B cell (primary cell): ENCODE measurements at regions not wholly inside any gene's neighbourhood (a gene's known extent, or its start where the extent isn't known, plus 50 kb on each side); places are given as distances from the start of the nearest gene placed in this dataset.

Experiments
- ATAC-seq: fragments of 200-7000 bp; cut with Tn5 transposase; one replicate; pipeline ENCODE4 v1.10.0; 2021; ENCODE audit warnings: low read depth, mild to moderate bottlenecking, moderate number of reproducible peaks, moderate library complexity
- CTCF ChIA-PET: fragments of 350-600 bp; sonication (Branson Sonifier 250); formaldehyde crosslinking; loops from one replicate; lab custom pipeline; 2021; ENCODE audit warnings: antibody characterized with exemption, inconsistent platforms; lab: Charles Lee
- POLR2A ChIA-PET: fragments of 350-600 bp; sonication (Branson Sonifier 250); formaldehyde crosslinking; loops from one replicate; lab custom pipeline; 2021; ENCODE audit warnings: antibody characterized with exemption; lab: Charles Lee
- DNase-seq: peaks from one replicate; pipeline ENCODE4 v3.0.0; 2013
- H2AFZ ChIP-seq: 2 replicates; pipeline ENCODE4 v1.6.1; 2012; ENCODE audit warnings: mild to moderate bottlenecking, low read depth, low read length; ENCODE audit not compliant: insufficient read depth, poor library complexity, severe bottlenecking
- H3K27ac ChIP-seq, 2 donors: 1 replicate in 1 of 2; 2 replicates in 1 of 2; pipeline ENCODE4 v1.5.1; 2012 to 2013; ENCODE audit warnings: low read length in 2 of 2, mild to moderate bottlenecking in 2 of 2, moderate library complexity in 1 of 2
- H3K27me3 ChIP-seq, 4 experiments: fragments of 200-600 bp in 1 of 4; sonication (generic) in 1 of 4; replicated peaks in 1 of 4; 1 replicate in 2 of 4; 2 replicates in 2 of 4; pipeline versions ENCODE4 v1.6.1 to v1.7.0; 2013 to 2016; ENCODE audit warnings: low read length in 3 of 4, mild to moderate bottlenecking in 2 of 4, mixed read lengths in 1 of 4, moderate library complexity in 1 of 4; ENCODE audit not compliant: insufficient read depth in 4 of 4, control insufficient read depth in 3 of 4; ENCODE audit errors: control extremely low read depth in 1 of 4
- H3K36me3 ChIP-seq, 2 experiments: replicated peaks in 1 of 2; 1 replicate in 1 of 2; 2 replicates in 1 of 2; pipeline versions ENCODE4 v1.6.1 to v1.7.1; 2013; ENCODE audit warnings: low read length in 1 of 2; ENCODE audit not compliant: insufficient read depth in 2 of 2, control insufficient read depth in 1 of 2; ENCODE audit errors: control extremely low read depth in 1 of 2, extremely low read depth in 1 of 2
- H3K4me1 ChIP-seq, 2 donors: fragments of 200-600 bp in 1 of 2; sonication (generic) in 1 of 2; 1 replicate in 1 of 2; 2 replicates in 1 of 2; pipeline versions ENCODE4 v1.5.1 to v1.6.1; 2013 to 2017; ENCODE audit warnings: low read length in 2 of 2; ENCODE audit not compliant: control insufficient read depth in 2 of 2, insufficient read depth in 2 of 2
- H3K4me2 ChIP-seq: replicated peaks from 2 replicates; pipeline ENCODE3; 2012; ENCODE audit warnings: mild to moderate bottlenecking, low read depth, low read length; ENCODE audit not compliant: poor library complexity, severe bottlenecking
- H3K4me3 ChIP-seq, 5 experiments: fragments of 200-600 bp in 1 of 5; sonication (generic) in 1 of 5; 1 replicate in 3 of 5; 2 replicates in 2 of 5; pipeline versions ENCODE4 v1.5.1 to v1.7.0; 2011 to 2016; ENCODE audit warnings: low read length in 4 of 5, mild to moderate bottlenecking in 4 of 5, low read depth in 2 of 5, control low read depth in 1 of 5, moderate library complexity in 1 of 5; ENCODE audit not compliant: insufficient read depth in 1 of 5; ENCODE audit errors: control extremely low read depth in 1 of 5, extremely low read depth in 1 of 5
- H3K79me2 ChIP-seq: fragments of 200-600 bp; sonication (generic); one replicate; pipeline ENCODE4 v1.6.0; 2016; ENCODE audit warnings: low read length; ENCODE audit not compliant: control insufficient read depth, insufficient read depth
- H3K9ac ChIP-seq: fragments of 200-600 bp; sonication (generic); 2 replicates; pipeline ENCODE4 v1.6.1; 2017; ENCODE audit warnings: mild to moderate bottlenecking, low read length, moderate library complexity
- H3K9me3 ChIP-seq, 3 donors: one replicate each; pipeline versions ENCODE4 v1.6.1 to v1.7.1; 2013; ENCODE audit warnings: low read length in 2 of 3; ENCODE audit not compliant: control insufficient read depth in 2 of 3, insufficient read depth in 1 of 3; ENCODE audit errors: control extremely low read depth in 1 of 3
- H4K20me1 ChIP-seq: 2 replicates; pipeline ENCODE4 v1.6.0; 2012; ENCODE audit warnings: mild to moderate bottlenecking, low read length; ENCODE audit not compliant: insufficient read depth, control insufficient read depth, poor library complexity, severe bottlenecking
- H3K27ac Mint-ChIP-seq: one replicate; pipeline ENCODE4 v1.8.0; 2021; ENCODE audit warnings: mixed read lengths
- H3K27me3 Mint-ChIP-seq: one replicate; pipeline ENCODE4 v1.8.0; 2021; ENCODE audit warnings: mixed read lengths
- H3K4me1 Mint-ChIP-seq: one replicate; pipeline ENCODE4 v1.8.0; 2021; ENCODE audit warnings: mixed read lengths
- H3K4me3 Mint-ChIP-seq: one replicate; pipeline ENCODE4 v1.8.0; 2021; ENCODE audit warnings: mixed read lengths
- H3K9me3 Mint-ChIP-seq: one replicate; pipeline ENCODE4 v1.8.0; 2022; ENCODE audit warnings: mixed read lengths; ENCODE audit not compliant: insufficient read depth
- CTCF ChIP-seq: fragments of 200-600 bp; IDR thresholded peaks from one replicate; pipeline ENCODE4 v1.8.0; 2022; ENCODE audit warnings: antibody characterized with exemption, mild to moderate bottlenecking
- EZH2 ChIP-seq: IDR thresholded peaks from 2 replicates; pipeline ENCODE4 v1.6.1; 2012; ENCODE audit warnings: borderline replicate concordance, low read depth, mild to moderate bottlenecking, moderate library complexity, low read length; ENCODE audit not compliant: insufficient read depth, poor library complexity, severe bottlenecking
- WGBS: methylation state at CpG from one replicate; pipeline ENCODE4 v1.1.5; 2013; ENCODE audit warnings: missing lambda C conversion rate; ENCODE audit not compliant: insufficient coverage; 5-methylcytosine and 5-hydroxymethylcytosine counted together
- intact Hi-C: fragments of 100-400 bp; cut with micrococcal nuclease; formaldehyde crosslinking; loops from one replicate; pipeline ENCODE4 v1.10.0; 2022

- no peak for TF ChIP-seq CTCF
- no peak for TF ChIP-seq EZH2
- Histone ChIP-seq H3K27me3 (no peaks in the 10 kb centered on the region), H3K4me2 (no peak overlapping the region), H3K9me3 (peaks cover 0 to 4% (median 0%) of the 10 kb centered on the region in 3 donors), H3K79me2 (no peaks in the 10 kb centered on the region), H3K4me3 (no peak overlapping the region), H4K20me1 (no peaks in the 10 kb centered on the region), H3K9ac (no peak overlapping the region), H3K4me1 (no peaks in the 10 kb centered on the region), H3K27ac (no peak overlapping the region), H2AFZ (no peak overlapping the region), H3K36me3 (no peaks in the 10 kb centered on the region)
- no peak overlapping the region for H3K27ac Mint-ChIP-seq
- intact Hi-C loops: no loop called here
- H3K9me3 Mint-ChIP-seq: peaks cover 7% of the 10 kb centered on the region
- ChIA-PET POLR2A (no interaction called here), CTCF (no interaction called here)
- H3K4me3 Mint-ChIP-seq: no peak overlapping the region
- DNase-seq (no peak), ATAC-seq (no peak)
- 89% methylated on average over 1 of the region's 2 CpGs for WGBS
- H3K4me1 Mint-ChIP-seq: no peaks in the 10 kb centered on the region
- no peaks in the 10 kb centered on the region for H3K27me3 Mint-ChIP-seq
These were observed 383.6 kb downstream of the PLA2G4A start for GRCh38 chr1:187212377-187212776.

GRCh38 chr1:187226396-187226795 lies 397.6 kb downstream of the PLA2G4A start:
- Histone ChIP-seq H3K9me3 (peaks cover 0 to 7% (median 0%) of the 10 kb centered on the region in 3 donors), H3K4me2 (no peak overlapping the region), H4K20me1 (no peaks in the 10 kb centered on the region), H3K27me3 (no peaks in the 10 kb centered on the region), H3K4me3 (no peak overlapping the region), H3K27ac (no peak overlapping the region), H3K9ac (no peak overlapping the region), H2AFZ (no peak overlapping the region), H3K36me3 (no peaks in the 10 kb centered on the region), H3K4me1 (no peaks in the 10 kb centered on the region), H3K79me2 (no peaks in the 10 kb centered on the region)
- Mint-ChIP-seq H3K4me1 (no peaks in the 10 kb centered on the region), H3K4me3 (no peak overlapping the region), H3K27ac (no peak overlapping the region), H3K27me3 (no peaks in the 10 kb centered on the region), H3K9me3 (no peaks in the 10 kb centered on the region)
- DNase-seq: no peak
- no CpG with 5 or more reads among the region's 2 CpGs for WGBS
- no peak for TF ChIP-seq EZH2
- no peak for TF ChIP-seq CTCF
- ChIA-PET CTCF (no interaction called here), POLR2A (no interaction called here)
- intact Hi-C loops: no loop called here
- no peak for ATAC-seq
